ENCODE measurements at regions not wholly inside any gene's neighbourhood (a gene's known extent, or its start where the extent isn't known, plus 50 kb on each side); places are given as distances from the start of the nearest gene placed in this dataset.

GRCh38 chr4:187312299-187312698, 588.6 kb upstream of the FAT1 start:
- Histone ChIP-seq H3K27ac (ENCODE audit: low read length) (no peak overlapping the region), H3K4me1 (ENCODE audit: control insufficient read depth, insufficient read depth, low read length) (no peaks in the 10 kb centered on the region), H3K36me3 (ENCODE audit: control insufficient read depth in 2 of 2, insufficient read depth in 2 of 2, low read length in 2 of 2) (no peaks in the 10 kb centered on the region), H3K9me3 (ENCODE audit: control insufficient read depth in 2 of 2, low read length in 2 of 2) (no peaks in the 10 kb centered on the region), H3K4me3 (ENCODE audit: low read length in 2 of 2) (no peak overlapping the region), H3K9ac (ENCODE audit: low read length in 2 of 2) (no peak overlapping the region), H3K27me3 (ENCODE audit: control insufficient read depth in 1 of 2, insufficient read depth in 2 of 2, low read length in 2 of 2) (no peaks in the 10 kb centered on the region)

- Histone ChIP-seq H3K27ac (ENCODE audit: low read length) (no peak overlapping the region), H3K9me3 (ENCODE audit: control insufficient read depth in 2 of 2, low read length in 2 of 2) (no peaks in the 10 kb centered on the region), H3K36me3 (ENCODE audit: control insufficient read depth in 2 of 2, insufficient read depth in 2 of 2, low read length in 2 of 2) (no peaks in the 10 kb centered on the region), H3K4me1 (ENCODE audit: control insufficient read depth, insufficient read depth, low read length) (no peaks in the 10 kb centered on the region), H3K9ac (ENCODE audit: low read length in 2 of 2) (no peak overlapping the region), H3K27me3 (ENCODE audit: control insufficient read depth in 1 of 2, insufficient read depth in 2 of 2, low read length in 2 of 2) (no peaks in the 10 kb centered on the region), H3K4me3 (ENCODE audit: low read length in 2 of 2) (no peak overlapping the region)
These were observed 594.1 kb upstream of the FAT1 start for GRCh38 chr4:187317799-187318198.

DNA sequence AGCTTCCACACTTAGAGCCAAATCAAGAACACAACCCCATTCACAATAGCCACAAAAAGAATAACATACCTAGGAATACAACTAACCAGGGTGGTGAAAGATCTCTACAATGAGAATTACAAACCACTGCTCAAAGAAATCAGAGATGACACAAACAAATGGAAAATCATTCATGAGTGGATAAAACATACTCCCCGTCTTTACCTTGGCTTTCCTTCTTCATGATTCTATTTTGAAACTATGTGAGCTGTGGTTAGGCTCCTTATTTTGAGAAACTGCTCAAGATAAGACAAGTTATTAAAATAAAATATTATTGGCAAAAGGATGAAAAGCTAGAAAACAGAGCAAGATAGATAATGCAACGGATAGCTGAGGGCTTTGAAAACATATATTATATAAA, 598.1 kb upstream of the FAT1 start:
- no peak overlapping the region for H3K4me3 ChIP-seq (ENCODE audit: low read length in 2 of 2)
- no peak overlapping the region for H3K27ac ChIP-seq (ENCODE audit: low read length)
- no peaks in the 10 kb centered on the region for H3K27me3 ChIP-seq (ENCODE audit: control insufficient read depth in 1 of 2, insufficient read depth in 2 of 2, low read length in 2 of 2)
- H3K36me3 ChIP-seq (ENCODE audit: control insufficient read depth in 2 of 2, insufficient read depth in 2 of 2, low read length in 2 of 2) = no peaks in the 10 kb centered on the region
- no peaks in the 10 kb centered on the region for H3K9me3 ChIP-seq (ENCODE audit: control insufficient read depth in 2 of 2, low read length in 2 of 2)
- no peak overlapping the region for H3K9ac ChIP-seq (ENCODE audit: low read length in 2 of 2)
- no peaks in the 10 kb centered on the region for H3K4me1 ChIP-seq (ENCODE audit: control insufficient read depth, insufficient read depth, low read length)

DNA sequence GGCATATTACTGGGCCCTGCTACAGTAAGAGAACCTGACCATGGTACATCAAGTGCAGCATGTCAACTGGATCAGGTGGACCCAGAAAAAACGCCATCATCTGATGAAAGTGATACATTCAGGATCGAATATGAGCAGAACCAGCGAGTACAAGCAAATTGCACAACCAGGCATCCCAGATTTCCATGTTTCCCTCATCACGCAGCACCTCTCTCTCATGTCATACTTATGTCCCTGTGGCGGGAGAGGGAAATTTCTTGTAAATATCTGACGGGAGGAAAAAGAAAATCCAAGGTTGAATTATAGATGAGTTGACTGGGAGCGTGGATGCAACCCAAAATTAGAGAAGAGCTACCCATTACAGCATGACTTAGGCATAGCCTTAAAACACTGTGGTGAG, 608.5 kb upstream of the FAT1 start:
- Histone ChIP-seq H3K27me3 (ENCODE audit: control insufficient read depth in 1 of 2, insufficient read depth in 2 of 2, low read length in 2 of 2) (no peaks in the 10 kb centered on the region), H3K4me1 (ENCODE audit: control insufficient read depth, insufficient read depth, low read length) (no peaks in the 10 kb centered on the region), H3K9ac (ENCODE audit: low read length in 2 of 2) (no peak overlapping the region), H3K36me3 (ENCODE audit: control insufficient read depth in 2 of 2, insufficient read depth in 2 of 2, low read length in 2 of 2) (no peaks in the 10 kb centered on the region), H3K27ac (ENCODE audit: low read length) (no peak overlapping the region), H3K9me3 (ENCODE audit: control insufficient read depth in 2 of 2, low read length in 2 of 2) (no peaks in the 10 kb centered on the region), H3K4me3 (ENCODE audit: low read length in 2 of 2) (no peak overlapping the region)

- Histone ChIP-seq H3K4me3 (ENCODE audit: low read length in 2 of 2) (no peak overlapping the region), H3K27me3 (ENCODE audit: control insufficient read depth in 1 of 2, insufficient read depth in 2 of 2, low read length in 2 of 2) (no peaks in the 10 kb centered on the region), H3K27ac (ENCODE audit: low read length) (no peak overlapping the region), H3K9me3 (ENCODE audit: control insufficient read depth in 2 of 2, low read length in 2 of 2) (no peaks in the 10 kb centered on the region), H3K9ac (ENCODE audit: low read length in 2 of 2) (no peak overlapping the region), H3K4me1 (ENCODE audit: control insufficient read depth, insufficient read depth, low read length) (no peaks in the 10 kb centered on the region), H3K36me3 (ENCODE audit: control insufficient read depth in 2 of 2, insufficient read depth in 2 of 2, low read length in 2 of 2) (no peaks in the 10 kb centered on the region)
These were observed 609.5 kb upstream of the FAT1 start for GRCh38 chr4:187333151-187333550.

DNA sequence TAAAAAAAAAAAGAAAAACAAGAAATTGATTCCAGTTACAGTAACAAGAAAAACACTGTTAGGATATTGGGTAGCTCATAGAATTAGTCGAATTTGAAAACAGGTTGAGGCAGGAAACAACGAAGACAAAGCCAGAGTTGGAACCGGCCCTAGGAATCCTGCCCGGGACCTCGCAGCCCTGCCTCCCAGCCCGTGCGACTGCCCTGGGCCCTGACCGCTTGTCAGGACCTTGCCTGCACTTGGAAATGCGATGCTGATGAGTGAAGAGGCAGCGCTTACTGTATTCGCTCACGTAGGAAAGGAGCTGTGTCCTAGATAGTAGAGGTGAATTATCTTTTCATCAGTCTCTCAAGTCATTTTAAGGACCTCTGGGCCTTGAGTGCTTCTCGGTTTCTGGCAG, 611.7 kb upstream of the FAT1 start:
- Histone ChIP-seq H3K27me3 (ENCODE audit: control insufficient read depth in 1 of 2, insufficient read depth in 2 of 2, low read length in 2 of 2) (no peaks in the 10 kb centered on the region), H3K4me1 (ENCODE audit: control insufficient read depth, insufficient read depth, low read length) (no peaks in the 10 kb centered on the region), H3K9ac (ENCODE audit: low read length in 2 of 2) (no peak overlapping the region), H3K4me3 (ENCODE audit: low read length in 2 of 2) (no peak overlapping the region), H3K36me3 (ENCODE audit: control insufficient read depth in 2 of 2, insufficient read depth in 2 of 2, low read length in 2 of 2) (no peaks in the 10 kb centered on the region), H3K27ac (ENCODE audit: low read length) (no peak overlapping the region), H3K9me3 (ENCODE audit: control insufficient read depth in 2 of 2, low read length in 2 of 2) (no peaks in the 10 kb centered on the region)

DNA sequence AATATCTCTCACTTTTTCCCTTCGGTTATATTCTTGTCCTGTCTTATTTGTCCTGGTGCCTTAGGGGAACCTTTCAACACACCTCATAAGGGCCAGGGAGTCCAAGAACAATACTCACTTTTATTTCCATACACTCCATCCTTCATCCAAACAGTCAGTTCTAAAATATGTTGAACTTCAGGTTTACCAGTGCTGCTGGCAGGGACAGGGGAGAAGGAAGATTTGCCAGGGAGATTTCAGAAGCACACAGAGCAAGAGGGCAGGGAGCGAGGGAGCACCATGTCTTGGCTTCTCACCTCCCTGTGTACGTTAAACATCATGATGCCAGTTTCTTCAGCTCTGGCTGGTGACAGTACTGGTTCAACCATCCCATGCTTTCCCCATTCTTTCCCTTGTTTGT, 631.1 kb upstream of the FAT1 start:
- H3K27ac ChIP-seq (ENCODE audit: low read length) = no peak overlapping the region
- no peak overlapping the region for H3K4me3 ChIP-seq (ENCODE audit: low read length in 2 of 2)
- no peaks in the 10 kb centered on the region for H3K36me3 ChIP-seq (ENCODE audit: control insufficient read depth in 2 of 2, insufficient read depth in 2 of 2, low read length in 2 of 2)
- no peak overlapping the region for H3K9ac ChIP-seq (ENCODE audit: low read length in 2 of 2)
- no peaks in the 10 kb centered on the region for H3K4me1 ChIP-seq (ENCODE audit: control insufficient read depth, insufficient read depth, low read length)
- no peaks in the 10 kb centered on the region for H3K9me3 ChIP-seq (ENCODE audit: control insufficient read depth in 2 of 2, low read length in 2 of 2)
- no peaks in the 10 kb centered on the region for H3K27me3 ChIP-seq (ENCODE audit: control insufficient read depth in 1 of 2, insufficient read depth in 2 of 2, low read length in 2 of 2)

- Histone ChIP-seq H3K27me3 (ENCODE audit: control insufficient read depth in 1 of 2, insufficient read depth in 2 of 2, low read length in 2 of 2) (no peaks in the 10 kb centered on the region), H3K36me3 (ENCODE audit: control insufficient read depth in 2 of 2, insufficient read depth in 2 of 2, low read length in 2 of 2) (no peaks in the 10 kb centered on the region), H3K4me1 (ENCODE audit: control insufficient read depth, insufficient read depth, low read length) (no peaks in the 10 kb centered on the region), H3K9ac (ENCODE audit: low read length in 2 of 2) (no peak overlapping the region), H3K9me3 (ENCODE audit: control insufficient read depth in 2 of 2, low read length in 2 of 2) (no peaks in the 10 kb centered on the region), H3K27ac (ENCODE audit: low read length) (no peak overlapping the region), H3K4me3 (ENCODE audit: low read length in 2 of 2) (no peak overlapping the region)
These were observed 633.5 kb upstream of the FAT1 start for GRCh38 chr4:187357045-187357643.

DNA sequence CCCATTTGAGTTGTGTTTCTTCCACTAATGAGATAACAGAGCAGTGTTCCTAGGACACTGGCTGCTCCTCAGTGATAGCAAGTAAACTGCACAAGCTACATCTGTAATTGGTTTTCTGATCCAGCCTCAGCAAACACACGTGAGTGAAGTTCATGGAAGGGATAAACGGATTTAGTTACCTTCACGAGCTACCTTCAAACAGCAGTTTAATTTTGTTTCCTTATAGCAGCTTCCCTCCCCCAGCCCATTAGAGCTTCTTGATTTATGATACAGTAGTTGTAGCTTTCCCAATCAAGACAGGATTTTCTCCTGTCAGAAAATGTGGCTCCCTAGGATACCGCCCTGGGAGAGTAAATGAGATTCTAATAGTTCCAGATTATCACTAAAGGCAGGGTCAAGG, 634.2 kb upstream of the FAT1 start:
- Histone ChIP-seq H3K4me3 (ENCODE audit: low read length in 2 of 2) (no peak overlapping the region), H3K4me1 (ENCODE audit: control insufficient read depth, insufficient read depth, low read length) (no peaks in the 10 kb centered on the region), H3K9me3 (ENCODE audit: control insufficient read depth in 2 of 2, low read length in 2 of 2) (no peaks in the 10 kb centered on the region), H3K27ac (ENCODE audit: low read length) (no peak overlapping the region), H3K9ac (ENCODE audit: low read length in 2 of 2) (no peak overlapping the region), H3K27me3 (ENCODE audit: control insufficient read depth in 1 of 2, insufficient read depth in 2 of 2, low read length in 2 of 2) (no peaks in the 10 kb centered on the region), H3K36me3 (ENCODE audit: control insufficient read depth in 2 of 2, insufficient read depth in 2 of 2, low read length in 2 of 2) (no peaks in the 10 kb centered on the region)

DNA sequence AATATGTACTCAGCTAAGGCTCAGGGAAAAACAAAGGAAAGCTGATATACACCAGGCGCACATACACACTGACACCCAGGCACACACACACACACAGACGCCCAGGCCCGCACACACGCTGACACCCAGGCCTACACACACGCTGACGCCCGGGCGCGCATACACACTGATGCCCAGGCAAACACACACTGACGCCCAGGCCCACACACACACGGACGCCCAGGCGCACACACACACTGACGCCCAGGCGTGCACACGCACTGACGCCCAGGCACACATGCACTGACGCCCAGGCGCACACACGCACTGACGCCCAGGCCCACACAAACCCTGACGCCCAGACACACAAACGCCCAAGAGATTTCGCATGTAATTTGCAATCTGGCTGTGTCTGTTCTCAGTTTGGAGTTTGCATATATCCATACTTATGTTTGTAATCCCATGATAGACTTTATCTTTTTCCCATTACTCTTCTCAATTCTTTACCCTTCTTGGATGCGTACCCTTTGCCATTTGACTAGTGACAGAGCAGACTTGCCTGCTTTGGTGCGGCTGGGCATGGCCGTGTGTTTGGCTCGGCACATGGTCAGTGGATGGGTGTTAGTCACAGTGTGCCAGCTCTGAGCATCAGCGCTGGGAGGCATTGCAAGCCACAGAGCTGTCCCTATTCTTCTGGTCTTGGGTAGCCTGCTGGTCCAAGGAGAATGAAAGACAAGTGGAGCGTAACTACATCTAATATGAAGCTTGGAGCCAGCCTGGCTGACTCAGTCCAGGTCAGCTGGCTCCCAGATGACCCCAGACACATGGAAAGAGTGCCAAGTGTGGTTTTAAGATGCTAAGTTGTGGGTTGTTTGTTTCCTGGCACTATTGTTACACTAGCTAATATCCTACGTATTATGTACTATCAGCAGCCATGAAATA, 632.4 kb upstream of the ZFP42 start:
- H3K4me3 ChIP-seq (ENCODE audit: low read length in 2 of 2) = no peak overlapping the region
- no peak overlapping the region for H3K9ac ChIP-seq (ENCODE audit: low read length in 2 of 2)
- no peaks in the 10 kb centered on the region for H3K4me1 ChIP-seq (ENCODE audit: control insufficient read depth, insufficient read depth, low read length)
- H3K36me3 ChIP-seq (ENCODE audit: control insufficient read depth in 2 of 2, insufficient read depth in 2 of 2, low read length in 2 of 2) = no peaks in the 10 kb centered on the region
- H3K27ac ChIP-seq (ENCODE audit: low read length) = no peak overlapping the region
- H3K27me3 ChIP-seq (ENCODE audit: control insufficient read depth in 1 of 2, insufficient read depth in 2 of 2, low read length in 2 of 2) = no peaks in the 10 kb centered on the region
- H3K9me3 ChIP-seq (ENCODE audit: control insufficient read depth in 2 of 2, low read length in 2 of 2) = no peaks in the 10 kb centered on the region

DNA sequence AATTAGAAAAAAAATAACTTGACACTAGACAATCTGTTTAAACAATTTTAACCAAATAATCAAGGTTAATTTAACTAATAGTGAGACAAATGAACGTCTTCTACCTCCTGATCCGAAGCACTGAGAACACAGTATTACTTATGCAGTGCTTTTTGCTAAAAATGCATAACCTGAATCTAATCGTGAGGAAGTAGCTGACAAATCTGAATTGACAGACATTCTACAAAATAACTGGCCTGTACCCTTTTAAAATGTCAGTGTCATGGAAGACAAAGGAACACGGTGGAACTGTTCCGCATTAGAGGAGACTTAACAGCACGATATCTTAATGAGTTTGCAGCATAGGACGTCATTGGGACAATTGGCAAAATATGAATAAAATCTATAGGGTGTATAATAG, 631.2 kb upstream of the ZFP42 start:
- H3K4me3 ChIP-seq (ENCODE audit: low read length in 2 of 2) = no peak overlapping the region
- no peaks in the 10 kb centered on the region for H3K9me3 ChIP-seq (ENCODE audit: control insufficient read depth in 2 of 2, low read length in 2 of 2)
- no peaks in the 10 kb centered on the region for H3K36me3 ChIP-seq (ENCODE audit: control insufficient read depth in 2 of 2, insufficient read depth in 2 of 2, low read length in 2 of 2)
- H3K4me1 ChIP-seq (ENCODE audit: control insufficient read depth, insufficient read depth, low read length) = no peaks in the 10 kb centered on the region
- no peak overlapping the region for H3K9ac ChIP-seq (ENCODE audit: low read length in 2 of 2)
- no peak overlapping the region for H3K27ac ChIP-seq (ENCODE audit: low read length)
- H3K27me3 ChIP-seq (ENCODE audit: control insufficient read depth in 1 of 2, insufficient read depth in 2 of 2, low read length in 2 of 2) = no peaks in the 10 kb centered on the region
